ENCODE measurements at regions not wholly inside any gene's neighbourhood (a gene's known extent, or its start where the extent isn't known, plus 50 kb on each side); places are given as distances from the start of the nearest gene placed in this dataset.

- H3K27me3 ChIP-seq (ENCODE audit: control insufficient read depth in 3 of 3, insufficient read depth in 3 of 3, low read length in 2 of 3): no peaks in the 10 kb centered on the region
- no peak for ATAC-seq (ENCODE audit: insufficient read depth, low FRiP score)
- no peak for TF ChIP-seq CTCF (IDR thresholded peaks at IDR 0.05; ENCODE audit: control extremely low read depth, extremely low read depth)
- no peaks in the 10 kb centered on the region for H3K36me3 ChIP-seq (ENCODE audit: control insufficient read depth in 4 of 4, insufficient read depth in 4 of 4, low read length in 4 of 4)
- 76 to 86% methylated on average over 6 of the region's 6 CpGs for WGBS, 2 donors
- H3K27ac ChIP-seq (ENCODE audit: low read depth in 1 of 2, low read length in 1 of 2): no peak overlapping the region
- no peaks in the 10 kb centered on the region for H3K9me3 ChIP-seq (ENCODE audit: control insufficient read depth in 4 of 4, insufficient read depth in 3 of 4, low read length in 3 of 4)
- no peak overlapping the region for H3K4me3 ChIP-seq
- no peak overlapping the region for H3K9ac ChIP-seq (ENCODE audit: insufficient read depth in 1 of 2, low read length in 2 of 2)
- DNase-seq: no peak
- H3K4me1 ChIP-seq (ENCODE audit: control insufficient read depth in 5 of 5, insufficient read depth in 5 of 5, low read length in 5 of 5): peaks cover 0 to 14% (median 0%) of the 10 kb centered on the region in 5 donors
Measured at GRCh38 chr2:236790963-236791362, 221.3 kb downstream of the ACKR3 start.

GRCh38 chr2:236793023-236794011 is 223.7 kb downstream of the ACKR3 start:
- H3K27ac ChIP-seq (ENCODE audit: low read depth in 1 of 2, low read length in 1 of 2): no peak overlapping the region
- no peak for TF ChIP-seq CTCF (IDR thresholded peaks at IDR 0.05; ENCODE audit: control extremely low read depth, extremely low read depth)
- H3K4me3 ChIP-seq: no peak overlapping the region
- H3K9ac ChIP-seq (ENCODE audit: insufficient read depth in 1 of 2, low read length in 2 of 2): no peak overlapping the region
- DNase-seq: peak in 1 of 3 donors; percentile 29
- H3K4me1 ChIP-seq (ENCODE audit: control insufficient read depth in 5 of 5, insufficient read depth in 5 of 5, low read length in 5 of 5): peaks cover 0 to 14% (median 0%) of the 10 kb centered on the region in 5 donors
- WGBS, 2 donors: 82 to 88% methylated on average over 36 to 37 of the region's 37 CpGs
- H3K9me3 ChIP-seq (ENCODE audit: control insufficient read depth in 4 of 4, insufficient read depth in 3 of 4, low read length in 3 of 4): no peaks in the 10 kb centered on the region
- H3K36me3 ChIP-seq (ENCODE audit: control insufficient read depth in 4 of 4, insufficient read depth in 4 of 4, low read length in 4 of 4): no peaks in the 10 kb centered on the region
- no peaks in the 10 kb centered on the region for H3K27me3 ChIP-seq (ENCODE audit: control insufficient read depth in 3 of 3, insufficient read depth in 3 of 3, low read length in 2 of 3)
- ATAC-seq (ENCODE audit: insufficient read depth, low FRiP score): no peak

GRCh38 chr2:236794176-236794957 is 224.7 kb downstream of the ACKR3 start:
- peak; percentile 40 to 90 (median 71) for DNase-seq
- no peaks in the 10 kb centered on the region for H3K27me3 ChIP-seq (ENCODE audit: control insufficient read depth in 3 of 3, insufficient read depth in 3 of 3, low read length in 2 of 3)
- no peak overlapping the region for H3K27ac ChIP-seq (ENCODE audit: low read depth in 1 of 2, low read length in 1 of 2)
- 74 to 83% methylated on average over 14 of the region's 14 CpGs for WGBS, 2 donors
- no peaks in the 10 kb centered on the region for H3K36me3 ChIP-seq (ENCODE audit: control insufficient read depth in 4 of 4, insufficient read depth in 4 of 4, low read length in 4 of 4)
- TF ChIP-seq CTCF (IDR thresholded peaks at IDR 0.05; ENCODE audit: control extremely low read depth, extremely low read depth): no peak
- H3K4me1 ChIP-seq (ENCODE audit: control insufficient read depth in 5 of 5, insufficient read depth in 5 of 5, low read length in 5 of 5): peaks cover 0 to 14% (median 0%) of the 10 kb centered on the region in 5 donors
- H3K9me3 ChIP-seq (ENCODE audit: control insufficient read depth in 4 of 4, insufficient read depth in 3 of 4, low read length in 3 of 4): no peaks in the 10 kb centered on the region
- ATAC-seq (ENCODE audit: insufficient read depth, low FRiP score): no peak
- no peak overlapping the region for H3K4me3 ChIP-seq
- no peak overlapping the region for H3K9ac ChIP-seq (ENCODE audit: insufficient read depth in 1 of 2, low read length in 2 of 2)
